Activated T-helper 2 cell treated with anti-CD3 and anti-CD28 coated beads, Interferon-gamma antibody, Interleukin-2, Interleukin-4, amounts not matched to agents 10 μg/mL and 5 μg/mL and 100 μg/mL, durations not matched to agents 14 hours and 24 hours and 36 hours (primary cell): ENCODE measurements at regions not wholly inside any gene's neighbourhood (a gene's known extent, or its start where the extent isn't known, plus 50 kb on each side); places are given as distances from the start of the nearest gene placed in this dataset.
"Not testable (repeated sequence)": the region's sequence is repeated elsewhere in the genome, so short reads cannot be mapped to it uniquely, and the experiment has no call there.

ENCODE experiments used
- DNase-seq: peaks from one replicate; pipeline ENCODE4 v3.0.0; 2021; ENCODE audit warnings: low spot score
- H3K27ac Mint-ChIP-seq: one replicate; pipeline ENCODE4 v1.8.0; 2021; ENCODE audit warnings: mixed read lengths
- H3K27me3 Mint-ChIP-seq: one replicate; pipeline ENCODE4 v1.8.0; 2021; ENCODE audit warnings: low read depth, mixed read lengths
- H3K36me3 Mint-ChIP-seq: one replicate; pipeline ENCODE4 v1.8.0; 2021; ENCODE audit warnings: low read depth, mixed read lengths
- H3K4me1 Mint-ChIP-seq: one replicate; pipeline ENCODE4 v1.8.0; 2021; ENCODE audit warnings: low read depth, mixed read lengths
- H3K4me3 Mint-ChIP-seq: one replicate; pipeline ENCODE4 v1.8.0; 2021; ENCODE audit warnings: low read depth, mild to moderate bottlenecking, moderate library complexity, mixed read lengths
- H3K9me3 Mint-ChIP-seq: one replicate; pipeline ENCODE4 v1.8.0; 2021; ENCODE audit warnings: mixed read lengths
- intact Hi-C: fragments of 100-400 bp; cut with micrococcal nuclease; formaldehyde crosslinking; loops from one replicate; pipeline ENCODE4 v1.15.1; 2023

DNA sequence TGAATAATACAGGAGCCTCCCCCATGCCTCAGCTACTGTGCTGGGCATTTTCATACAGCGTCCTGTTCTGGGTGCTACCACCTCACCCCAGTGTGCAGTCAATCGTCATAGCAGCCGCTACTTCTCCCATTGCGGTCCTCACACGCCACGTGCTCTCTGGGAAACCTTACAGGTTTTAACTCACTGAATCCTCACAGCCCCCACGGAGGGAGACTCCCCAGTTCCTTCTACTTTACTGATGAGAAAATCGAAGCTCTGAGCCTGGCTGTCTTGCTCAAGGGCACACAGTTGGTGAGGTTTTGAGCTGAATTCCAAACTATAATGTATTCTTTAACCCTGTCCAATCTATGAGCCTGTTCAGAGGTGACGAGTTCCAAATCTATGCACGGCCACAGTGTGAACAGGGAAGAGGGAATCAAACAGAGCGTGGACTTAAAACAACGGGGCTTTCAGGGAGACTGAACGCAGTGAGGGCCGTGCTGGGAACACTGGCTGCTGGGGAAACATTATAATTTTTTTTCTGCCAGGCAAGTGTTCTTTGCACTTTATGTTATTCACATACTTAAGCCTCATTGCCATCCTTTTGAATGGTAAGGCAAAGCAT lies 421.5 kb downstream of the BRD1 start:
- no peak for DNase-seq
- Mint-ChIP-seq H3K27me3 (no peaks in the 10 kb centered on the region), H3K27ac (no peak overlapping the region), H3K9me3 (no peaks in the 10 kb centered on the region), H3K36me3 (no peaks in the 10 kb centered on the region), H3K4me1 (no peaks in the 10 kb centered on the region), H3K4me3 (no peak overlapping the region)
- intact Hi-C loops: no loop called here

GRCh38 chr22:49405590-49405989 lies 422.1 kb downstream of the BRD1 start:
- Mint-ChIP-seq H3K27me3 (no peaks in the 10 kb centered on the region), H3K4me3 (no peak overlapping the region), H3K27ac (no peak overlapping the region), H3K36me3 (no peaks in the 10 kb centered on the region), H3K4me1 (no peaks in the 10 kb centered on the region), H3K9me3 (no peaks in the 10 kb centered on the region)
- DNase-seq: no peak
- intact Hi-C loops: no loop called here

GRCh38 chr22:49404576-49405241 lies 423.0 kb downstream of the BRD1 start:
- Mint-ChIP-seq H3K27ac (no peak overlapping the region), H3K36me3 (no peaks in the 10 kb centered on the region), H3K4me3 (no peak overlapping the region), H3K27me3 (no peaks in the 10 kb centered on the region), H3K9me3 (no peaks in the 10 kb centered on the region), H3K4me1 (no peaks in the 10 kb centered on the region)
- no peak for DNase-seq
- intact Hi-C loops: no loop called here

DNA sequence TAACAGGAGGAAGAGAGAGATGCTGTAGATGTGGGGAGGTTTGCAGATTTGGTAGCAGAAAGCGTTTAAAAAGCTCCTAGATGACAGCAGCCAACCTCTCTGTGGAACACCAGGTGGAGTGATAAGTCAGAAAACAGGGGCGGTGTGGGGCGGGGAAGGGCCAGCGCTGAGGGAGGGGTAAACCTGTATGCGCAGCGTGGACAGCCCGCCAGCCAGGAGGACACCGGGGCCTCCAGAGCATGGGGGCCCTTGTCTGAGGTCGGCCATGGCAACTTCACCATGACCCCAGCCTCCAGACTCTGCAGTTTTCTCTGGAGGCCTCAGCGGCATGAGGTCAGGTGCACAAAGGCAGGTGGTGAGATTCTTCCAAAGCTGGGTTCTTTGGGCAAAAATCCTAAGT lies 423.7 kb downstream of the BRD1 start:
- Mint-ChIP-seq H3K4me1 (no peaks in the 10 kb centered on the region), H3K27ac (no peak overlapping the region), H3K9me3 (no peaks in the 10 kb centered on the region), H3K27me3 (no peaks in the 10 kb centered on the region), H3K36me3 (no peaks in the 10 kb centered on the region), H3K4me3 (no peak overlapping the region)
- no peak for DNase-seq
- intact Hi-C loops: no loop called here

- Mint-ChIP-seq H3K27me3 (no peaks in the 10 kb centered on the region), H3K36me3 (no peaks in the 10 kb centered on the region), H3K27ac (no peak overlapping the region), H3K4me3 (no peak overlapping the region), H3K9me3 (no peaks in the 10 kb centered on the region), H3K4me1 (no peaks in the 10 kb centered on the region)
- no peak for DNase-seq
- intact Hi-C loops: no loop called here
Measured at GRCh38 chr22:49403102-49403501, 424.6 kb downstream of the BRD1 start.

- Mint-ChIP-seq H3K27me3 (no peaks in the 10 kb centered on the region), H3K27ac (no peak overlapping the region), H3K9me3 (no peaks in the 10 kb centered on the region), H3K36me3 (no peaks in the 10 kb centered on the region), H3K4me3 (no peak overlapping the region), H3K4me1 (no peaks in the 10 kb centered on the region)
- DNase-seq: no peak
- intact Hi-C loops: no loop called here
Measured at GRCh38 chr22:49402169-49402568, 425.5 kb downstream of the BRD1 start.

- no peaks in the 10 kb centered on the region for H3K9me3 Mint-ChIP-seq
- H3K4me1 Mint-ChIP-seq: no peaks in the 10 kb centered on the region
- H3K27me3 Mint-ChIP-seq: no peaks in the 10 kb centered on the region
- intact Hi-C loops: no loop called here
- H3K27ac Mint-ChIP-seq: no peak overlapping the region
- DNase-seq: no peak
- no peaks in the 10 kb centered on the region for H3K36me3 Mint-ChIP-seq
- no peak overlapping the region for H3K4me3 Mint-ChIP-seq
Measured at GRCh38 chr22:49400941-49401598, 426.6 kb downstream of the BRD1 start.

GRCh38 chr22:49400136-49400940 lies 427.3 kb downstream of the BRD1 start:
- H3K4me1 Mint-ChIP-seq: no peaks in the 10 kb centered on the region

GRCh38 chr22:49398646-49399045 lies 429.0 kb downstream of the BRD1 start:
- H3K4me1 Mint-ChIP-seq: no peaks in the 10 kb centered on the region
- no peak overlapping the region for H3K4me3 Mint-ChIP-seq
- H3K36me3 Mint-ChIP-seq: no peaks in the 10 kb centered on the region
- H3K9me3 Mint-ChIP-seq: peaks cover 12% of the 10 kb centered on the region
- no peak overlapping the region for H3K27ac Mint-ChIP-seq
- intact Hi-C loops: no loop called here
- H3K27me3 Mint-ChIP-seq: no peaks in the 10 kb centered on the region
- no peak for DNase-seq

More at GRCh38 chr22:49400136-49400940, 427.3 kb downstream of the BRD1 start:
- Mint-ChIP-seq H3K27ac (no peak overlapping the region), H3K9me3 (no peaks in the 10 kb centered on the region), H3K4me3 (no peak overlapping the region), H3K27me3 (no peaks in the 10 kb centered on the region), H3K36me3 (no peaks in the 10 kb centered on the region)
- DNase-seq: no peak
- intact Hi-C loops: no loop called here

DNA sequence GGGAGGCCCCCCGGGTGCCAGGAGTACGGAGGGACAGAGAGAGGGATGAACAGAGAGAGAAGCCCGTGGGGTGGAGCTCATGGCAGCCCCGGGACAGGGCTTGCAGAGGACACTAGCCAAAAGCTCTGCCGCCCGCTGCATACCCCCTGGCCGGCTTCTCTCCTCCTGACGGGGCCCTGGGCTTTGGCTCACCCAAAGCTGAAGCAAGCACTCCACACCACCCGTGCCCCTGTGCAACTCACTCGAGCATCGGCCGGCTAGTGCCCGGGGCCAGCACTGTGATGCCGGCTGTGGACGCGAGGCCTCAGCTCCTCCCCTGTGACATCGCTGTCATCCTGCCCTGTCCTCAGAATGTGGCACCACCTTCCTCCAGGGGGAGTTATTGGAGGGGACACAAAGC lies 429.6 kb downstream of the BRD1 start:
- Mint-ChIP-seq H3K4me1 (no peaks in the 10 kb centered on the region), H3K4me3 (no peak overlapping the region), H3K27ac (no peak overlapping the region), H3K36me3 (no peaks in the 10 kb centered on the region), H3K27me3 (no peaks in the 10 kb centered on the region), H3K9me3 (peaks cover 15% of the 10 kb centered on the region)
- no peak for DNase-seq
- intact Hi-C loops: no loop called here

- Mint-ChIP-seq H3K36me3 (no peaks in the 10 kb centered on the region), H3K9me3 (peaks cover 22% of the 10 kb centered on the region), H3K27me3 (no peaks in the 10 kb centered on the region), H3K4me3 (no peak overlapping the region), H3K27ac (no peak overlapping the region), H3K4me1 (no peaks in the 10 kb centered on the region)
- no peak for DNase-seq
- intact Hi-C loops: no loop called here
Measured at GRCh38 chr22:49396817-49397216, 430.9 kb downstream of the BRD1 start.

- H3K27me3 Mint-ChIP-seq: no peaks in the 10 kb centered on the region
- no peaks in the 10 kb centered on the region for H3K36me3 Mint-ChIP-seq
- intact Hi-C loops: no loop called here
- H3K9me3 Mint-ChIP-seq: peaks cover 26% of the 10 kb centered on the region
- no peak overlapping the region for H3K4me3 Mint-ChIP-seq
- no peak overlapping the region for H3K27ac Mint-ChIP-seq
- no peak for DNase-seq
- no peaks in the 10 kb centered on the region for H3K4me1 Mint-ChIP-seq
Measured at GRCh38 chr22:49395617-49396016, 432.1 kb downstream of the BRD1 start.

- H3K27me3 Mint-ChIP-seq, H3K36me3 Mint-ChIP-seq, H3K4me3 Mint-ChIP-seq: not testable (repeated sequence)
Measured at GRCh38 chr22:49395062-49395461, 432.6 kb downstream of the BRD1 start.

More at GRCh38 chr22:49395062-49395461, 432.6 kb downstream of the BRD1 start:
- H3K27ac Mint-ChIP-seq, DNase-seq, intact Hi-C loops, H3K4me1 Mint-ChIP-seq: not testable (repeated sequence)
- H3K9me3 Mint-ChIP-seq: peaks cover 30% of the 10 kb centered on the region
